Right lobe of liver (tissue), 4 donors: ENCODE measurements at regions not wholly inside any gene's neighbourhood (a gene's known extent, or its start where the extent isn't known, plus 50 kb on each side); places are given as distances from the start of the nearest gene placed in this dataset.

Experiments used
- CTCF ChIP-seq, 4 donors: fragments of 200-600 bp in 3 of 4; fragments of 450-650 bp in 1 of 4; IDR thresholded peaks; one replicate each; pipeline versions ENCODE4 v1.5.1 to v1.8.0; 2016 to 2022; ENCODE audit warnings: antibody characterized with exemption in 4 of 4, mild to moderate bottlenecking in 2 of 4
- POLR2A ChIP-seq: fragments of 450-650 bp; IDR thresholded peaks from one replicate; pipeline ENCODE4 v1.6.1; 2017; ENCODE audit warnings: antibody characterized with exemption, mild to moderate bottlenecking
- donor health status: DM: no; HTN: no; CAD: no.
- donor health status: DM: no; HTN: no; CAD: no.
- donor health status: DM: no; HTN: yes; CAD: no.

- TF ChIP-seq CTCF (IDR thresholded peaks at IDR 0.05) (no peak), POLR2A (no peak)
Observed at GRCh38 chr7:86049910-86050309, 593.8 kb upstream of the GRM3 start.
